Kidney epithelial cell (primary cell): ENCODE measurements at regions not wholly inside any gene's neighbourhood (a gene's known extent, or its start where the extent isn't known, plus 50 kb on each side); places are given as distances from the start of the nearest gene placed in this dataset.

Experiments used
- DNase-seq: peaks from one replicate; pipeline ENCODE4 v3.0.0-alpha.2; 2010; ENCODE audit warnings: low read depth
- H3K27me3 ChIP-seq: 2 replicates; pipeline ENCODE4 v1.6.0; 2011; ENCODE audit warnings: low read length; ENCODE audit not compliant: control insufficient read depth, insufficient read depth
- H3K36me3 ChIP-seq: 2 replicates; pipeline ENCODE4 v1.5.1; 2011; ENCODE audit warnings: low read length; ENCODE audit not compliant: control insufficient read depth, insufficient read depth
- H3K4me3 ChIP-seq: 2 replicates; pipeline ENCODE4 v1.5.1; 2011; ENCODE audit warnings: low read depth, mild to moderate bottlenecking, control low read depth, low read length
- CTCF ChIP-seq: IDR thresholded peaks from 2 replicates; pipeline ENCODE4 v1.5.1; 2011; ENCODE audit warnings: mild to moderate bottlenecking, moderate library complexity, low read length, control low read depth, inconsistent platforms; ENCODE audit not compliant: insufficient read depth, poor library complexity, severe bottlenecking

GRCh38 chr2:147541314-147541713 lies 303.5 kb upstream of the ACVR2A start:
- TF ChIP-seq CTCF: no peak
- no peak for DNase-seq
- Histone ChIP-seq H3K4me3 (no peak overlapping the region), H3K27me3 (no peaks in the 10 kb centered on the region), H3K36me3 (no peaks in the 10 kb centered on the region)

DNA sequence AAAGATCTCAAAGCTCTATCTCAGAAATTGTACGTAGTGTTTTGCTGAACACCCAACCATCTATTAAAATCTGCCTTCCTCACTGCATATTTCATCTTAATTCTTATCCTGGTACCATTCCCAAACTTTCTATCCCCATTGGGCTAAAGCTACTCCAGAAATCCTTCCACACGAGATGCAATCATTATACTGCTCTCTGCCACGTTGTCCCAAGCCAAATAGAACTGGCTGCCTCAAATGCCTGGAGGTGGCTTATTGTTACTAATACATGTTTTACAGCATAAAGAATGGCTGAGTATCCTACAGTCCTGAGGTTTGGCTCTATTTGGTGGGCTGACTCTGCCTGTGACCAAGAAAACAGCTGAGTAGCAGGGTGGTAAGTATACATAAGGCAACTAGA lies 306.0 kb upstream of the ACVR2A start:
- Histone ChIP-seq H3K36me3 (no peaks in the 10 kb centered on the region), H3K27me3 (no peaks in the 10 kb centered on the region), H3K4me3 (no peak overlapping the region)
- no peak for TF ChIP-seq CTCF
- DNase-seq: no peak

GRCh38 chr2:147538088-147538487 lies 306.7 kb upstream of the ACVR2A start:
- Histone ChIP-seq H3K36me3 (no peaks in the 10 kb centered on the region), H3K4me3 (no peak overlapping the region), H3K27me3 (no peaks in the 10 kb centered on the region)
- no peak for TF ChIP-seq CTCF
- DNase-seq: no peak

DNA sequence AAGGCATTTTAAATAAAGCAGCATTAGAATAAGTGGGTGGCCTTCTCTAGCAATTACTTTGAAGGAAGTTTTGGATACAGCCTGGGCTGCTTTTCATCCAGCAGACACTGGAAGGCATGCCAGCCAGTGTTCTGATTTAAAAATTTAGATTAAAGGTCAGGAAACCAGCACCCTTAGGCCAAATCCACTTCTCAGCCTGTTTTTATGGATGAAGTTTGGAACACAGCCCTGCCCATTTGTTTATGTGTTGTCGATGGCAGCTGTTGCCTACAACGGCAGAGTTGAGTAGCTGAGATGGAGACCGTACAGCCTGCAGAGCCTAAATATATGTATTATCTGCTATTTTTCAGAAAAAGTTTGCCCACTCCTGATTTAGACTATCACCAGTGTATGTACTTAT lies 313.6 kb upstream of the ACVR2A start:
- DNase-seq: no peak
- H3K36me3 ChIP-seq: no peaks in the 10 kb centered on the region
- no peak for TF ChIP-seq CTCF
- H3K4me3 ChIP-seq: no peak overlapping the region
- no peaks in the 10 kb centered on the region for H3K27me3 ChIP-seq

GRCh38 chr2:147530033-147530432 lies 314.8 kb upstream of the ACVR2A start:
- no peak for DNase-seq
- Histone ChIP-seq H3K36me3 (no peaks in the 10 kb centered on the region), H3K27me3 (no peaks in the 10 kb centered on the region), H3K4me3 (no peak overlapping the region)
- no peak for TF ChIP-seq CTCF

DNA sequence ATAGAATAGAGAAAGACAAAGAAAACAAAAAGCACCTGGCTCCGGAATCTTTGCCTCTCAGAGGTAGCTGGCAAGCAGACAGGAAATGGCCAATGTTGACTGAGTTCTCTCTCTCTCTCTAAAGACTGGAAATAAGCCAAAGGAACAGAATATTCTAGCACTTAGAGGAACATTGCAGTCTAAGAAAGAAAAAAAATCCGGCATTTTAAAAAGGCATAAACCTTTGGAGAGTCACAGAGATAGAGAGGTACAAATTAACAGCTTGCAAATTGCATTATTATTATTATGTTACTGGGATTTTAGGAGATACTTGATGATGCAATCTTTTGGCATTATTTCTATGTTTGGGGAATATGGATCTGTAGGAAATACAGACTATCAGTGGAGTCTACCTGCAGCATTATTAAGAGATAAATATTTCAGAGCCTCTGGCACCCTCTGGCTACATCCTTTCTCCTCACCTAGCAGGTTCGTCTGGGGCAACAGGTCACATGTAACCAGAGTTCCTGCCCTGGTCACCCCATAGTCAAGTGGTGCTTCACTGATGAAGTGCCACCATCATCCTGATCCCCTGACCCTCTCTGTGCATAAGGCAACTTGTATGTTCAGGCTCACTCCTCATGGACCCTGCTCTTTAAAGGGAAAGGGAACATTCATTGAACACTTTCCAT lies 318.9 kb upstream of the ACVR2A start:
- no peaks in the 10 kb centered on the region for H3K27me3 ChIP-seq
- no peak for TF ChIP-seq CTCF
- H3K4me3 ChIP-seq: no peak overlapping the region
- no peaks in the 10 kb centered on the region for H3K36me3 ChIP-seq
- no peak for DNase-seq
